ENCODE measurements at regions not wholly inside any gene's neighbourhood (a gene's known extent, or its start where the extent isn't known, plus 50 kb on each side); places are given as distances from the start of the nearest gene placed in this dataset.

DNA sequence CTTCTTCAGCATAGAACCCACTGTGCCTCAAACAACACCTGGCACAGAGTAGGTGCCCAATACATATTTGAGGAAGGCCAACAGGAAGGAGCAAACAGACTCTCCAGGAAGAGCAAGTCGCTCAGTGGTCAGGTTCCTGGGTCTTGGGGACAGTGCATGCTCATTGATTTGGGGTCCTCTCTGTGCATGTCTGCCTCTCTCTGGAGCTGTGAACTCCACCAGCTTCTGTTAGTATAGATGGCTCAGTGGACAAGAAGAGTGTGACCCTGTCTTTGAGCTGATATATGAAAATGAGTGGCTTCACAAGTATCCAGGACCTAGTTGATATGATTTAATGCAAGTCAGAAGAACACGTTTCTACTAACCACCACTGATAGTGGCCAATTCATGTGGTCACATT, 98.7 kb downstream of the KCTD15 start:
- Histone ChIP-seq H4K20me1 (ENCODE audit: control insufficient read depth, insufficient read depth, insufficient read length) (no peaks in the 10 kb centered on the region), H3K14ac (ENCODE audit: insufficient read depth, low read length) (no peak overlapping the region), H2AFZ (ENCODE audit: low read length) (no peak overlapping the region), H4K91ac (ENCODE audit: insufficient read length, low read depth, low read length) (no peak overlapping the region), H3K18ac (ENCODE audit: insufficient read length, low read depth, low read length) (no peak overlapping the region), H4K8ac (replicated peaks; ENCODE audit: insufficient read length, low read depth, low read length) (no peak overlapping the region), H3K27me3 (ENCODE audit: insufficient read depth, low read length) (no peaks in the 10 kb centered on the region), H3K4me1 (ENCODE audit: insufficient read depth, low read length) (no peaks in the 10 kb centered on the region), H2BK20ac (ENCODE audit: low read depth, low read length, poor library complexity, severe bottlenecking) (no peak overlapping the region), H2BK15ac (ENCODE audit: low read depth, low read length) (no peak overlapping the region), H2BK5ac (ENCODE audit: insufficient read length, low read length) (no peak overlapping the region), H3T11ph (ENCODE audit: low read length) (no peak overlapping the region), H3K27ac (ENCODE audit: insufficient read length, low read depth, low read length) (no peak overlapping the region), H2BK12ac (ENCODE audit: insufficient read length, low read depth, low read length) (no peak overlapping the region), H2BK120ac (ENCODE audit: low read depth, low read length, poor library complexity, severe bottlenecking) (no peak overlapping the region), H3K79me2 (ENCODE audit: insufficient read depth, low read length) (no peaks in the 10 kb centered on the region), H2AK5ac (ENCODE audit: insufficient read length, low read length) (no peak overlapping the region), H3K9ac (ENCODE audit: extremely low read depth, insufficient read length, low read length) (no peak overlapping the region), H3K9me3 (ENCODE audit: control insufficient read depth, low read depth, low read length) (no peaks in the 10 kb centered on the region), H3K23ac (ENCODE audit: insufficient read length, low read depth, low read length) (no peak overlapping the region), H3K4ac (ENCODE audit: low read depth, low read length) (no peak overlapping the region), H4K5ac (ENCODE audit: insufficient read length, low read depth, low read length) (no peak overlapping the region), H3K56ac (ENCODE audit: insufficient read length, low read depth, low read length) (no peak overlapping the region), H3K23me2 (ENCODE audit: insufficient read length, low read depth, low read length, poor library complexity, severe bottlenecking) (no peaks in the 10 kb centered on the region), H3K79me1 (ENCODE audit: insufficient read depth, low read depth, low read length, poor library complexity, severe bottlenecking) (no peaks in the 10 kb centered on the region), H3K4me2 (ENCODE audit: insufficient read depth, insufficient read length, low read length) (no peak overlapping the region)
- H3K9me3 Mint-ChIP-seq = peaks cover 21 to 27% of the 10 kb centered on the region in 2 experiments
- no CpG with 5 or more reads among the region's 2 CpGs for WGBS (ENCODE audit: extremely low coverage, insufficient read length, low lambda C conversion rate)
- no peak for DNase-seq
- H3K27me3 Mint-ChIP-seq (ENCODE audit: low read depth) = peaks cover 8% of the 10 kb centered on the region
- H3K4me3 Mint-ChIP-seq = no peak overlapping the region
- no peak overlapping the region; a peak in 1 of 7 replicates for H3K27ac Mint-ChIP-seq
- H3K4me1 Mint-ChIP-seq = no peaks in the 10 kb centered on the region
- H3K36me3 Mint-ChIP-seq (ENCODE audit: insufficient read depth in 1 of 3, low read depth in 3 of 3) = peaks cover 8 to 19% (median 10%) of the 10 kb centered on the region in 3 experiments
- TF ChIP-seq, protein P1, sequence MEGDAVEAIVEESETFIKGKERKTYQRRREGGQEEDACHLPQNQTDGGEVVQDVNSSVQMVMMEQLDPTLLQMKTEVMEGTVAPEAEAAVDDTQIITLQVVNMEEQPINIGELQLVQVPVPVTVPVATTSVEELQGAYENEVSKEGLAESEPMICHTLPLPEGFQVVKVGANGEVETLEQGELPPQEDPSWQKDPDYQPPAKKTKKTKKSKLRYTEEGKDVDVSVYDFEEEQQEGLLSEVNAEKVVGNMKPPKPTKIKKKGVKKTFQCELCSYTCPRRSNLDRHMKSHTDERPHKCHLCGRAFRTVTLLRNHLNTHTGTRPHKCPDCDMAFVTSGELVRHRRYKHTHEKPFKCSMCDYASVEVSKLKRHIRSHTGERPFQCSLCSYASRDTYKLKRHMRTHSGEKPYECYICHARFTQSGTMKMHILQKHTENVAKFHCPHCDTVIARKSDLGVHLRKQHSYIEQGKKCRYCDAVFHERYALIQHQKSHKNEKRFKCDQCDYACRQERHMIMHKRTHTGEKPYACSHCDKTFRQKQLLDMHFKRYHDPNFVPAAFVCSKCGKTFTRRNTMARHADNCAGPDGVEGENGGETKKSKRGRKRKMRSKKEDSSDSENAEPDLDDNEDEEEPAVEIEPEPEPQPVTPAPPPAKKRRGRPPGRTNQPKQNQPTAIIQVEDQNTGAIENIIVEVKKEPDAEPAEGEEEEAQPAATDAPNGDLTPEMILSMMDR (conservative IDR thresholded peaks at IDR 0.05) = no peak

Data from H9 (cell line).